ENCODE measurements at regions not wholly inside any gene's neighbourhood (a gene's known extent, or its start where the extent isn't known, plus 50 kb on each side); places are given as distances from the start of the nearest gene placed in this dataset.
A peak's percentile ranks its signal among the peaks of the same experiment; 100 is the strongest.

GRCh38 chr7:33825644-33826043 is 79.7 kb upstream of the BMPER start:
- no peaks in the 10 kb centered on the region for H3K36me3 ChIP-seq (ENCODE audit: control insufficient read depth in 2 of 2, insufficient read depth in 2 of 2, low read length in 1 of 2)
- WGBS, 2 donors = 45 to 55% methylated on average over 1 of the region's 1 CpG
- H3K27ac ChIP-seq (ENCODE audit: low read depth in 2 of 2, low read length in 1 of 2) = no peak overlapping the region

DNA sequence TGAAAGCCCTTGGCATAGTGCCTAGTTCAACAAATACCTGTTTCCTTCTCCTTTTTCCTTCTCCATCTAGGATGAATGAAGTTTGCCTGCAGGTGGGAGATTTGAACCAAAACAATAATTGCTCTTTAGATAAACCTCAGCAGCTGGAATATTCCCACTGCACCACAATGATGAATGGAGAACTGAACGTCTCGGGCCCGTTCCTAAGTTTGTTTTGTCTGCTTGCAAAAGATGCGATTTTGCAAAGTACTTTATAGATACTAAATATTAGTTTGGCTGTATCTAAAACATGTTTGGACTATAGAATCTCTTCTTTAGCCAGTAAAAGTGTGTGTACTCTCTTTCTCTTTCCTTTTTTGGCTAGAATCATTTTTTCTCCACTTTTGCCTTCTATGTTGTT is 75.8 kb upstream of the BMPER start:
- Histone ChIP-seq H3K36me3 (ENCODE audit: control insufficient read depth in 2 of 2, insufficient read depth in 2 of 2, low read length in 1 of 2) (no peaks in the 10 kb centered on the region), H3K4me3 (ENCODE audit: low read depth in 1 of 2, low read length in 2 of 2) (no peak overlapping the region), H3K27me3 (ENCODE audit: control insufficient read depth in 1 of 2, insufficient read depth in 2 of 2, low read length in 2 of 2) (no peaks in the 10 kb centered on the region), H3K4me1 (ENCODE audit: control insufficient read depth in 2 of 2, insufficient read depth in 2 of 2, low read length in 1 of 2) (peaks cover 5 to 8% of the 10 kb centered on the region in 2 donors), H3K27ac (ENCODE audit: low read depth in 2 of 2, low read length in 1 of 2) (no peak overlapping the region), H3K9me3 (ENCODE audit: control insufficient read depth in 2 of 2, insufficient read depth in 1 of 2, low read depth in 1 of 2, low read length in 1 of 2) (no peaks in the 10 kb centered on the region)
- 71 to 85% methylated on average over 4 of the region's 4 CpGs for WGBS, 2 donors

More at GRCh38 chr7:33825644-33826043, 79.7 kb upstream of the BMPER start:
- H3K4me3 ChIP-seq (ENCODE audit: low read depth in 1 of 2, low read length in 2 of 2) = no peak overlapping the region
- H3K4me1 ChIP-seq (ENCODE audit: control insufficient read depth in 2 of 2, insufficient read depth in 2 of 2, low read length in 1 of 2) = peaks cover 0 to 3% of the 10 kb centered on the region in 2 donors
- H3K9me3 ChIP-seq (ENCODE audit: control insufficient read depth in 2 of 2, insufficient read depth in 1 of 2, low read depth in 1 of 2, low read length in 1 of 2) = no peaks in the 10 kb centered on the region
- H3K27me3 ChIP-seq (ENCODE audit: control insufficient read depth in 1 of 2, insufficient read depth in 2 of 2, low read length in 2 of 2) = no peaks in the 10 kb centered on the region

GRCh38 chr7:33831389-33832141 is 73.8 kb upstream of the BMPER start:
- Histone ChIP-seq H3K9me3 (ENCODE audit: control insufficient read depth in 2 of 2, insufficient read depth in 1 of 2, low read depth in 1 of 2, low read length in 1 of 2) (no peaks in the 10 kb centered on the region), H3K36me3 (ENCODE audit: control insufficient read depth in 2 of 2, insufficient read depth in 2 of 2, low read length in 1 of 2) (no peaks in the 10 kb centered on the region), H3K4me1 (ENCODE audit: control insufficient read depth in 2 of 2, insufficient read depth in 2 of 2, low read length in 1 of 2) (peaks cover 4 to 5% of the 10 kb centered on the region in 2 donors), H3K27me3 (ENCODE audit: control insufficient read depth in 1 of 2, insufficient read depth in 2 of 2, low read length in 2 of 2) (no peaks in the 10 kb centered on the region), H3K4me3 (ENCODE audit: low read depth in 1 of 2, low read length in 2 of 2) (no peak overlapping the region), H3K27ac (ENCODE audit: low read depth in 2 of 2, low read length in 1 of 2) (peak overlapping the region in 1 of 2 donors; percentile 4)
- 41 to 49% methylated on average over 10 of the region's 10 CpGs for WGBS, 2 donors

GRCh38 chr7:33832271-33832721 is 73.0 kb upstream of the BMPER start:
- Histone ChIP-seq H3K27ac (ENCODE audit: low read depth in 2 of 2, low read length in 1 of 2) (peak overlapping the region in 1 of 2 donors; percentile 4), H3K4me1 (ENCODE audit: control insufficient read depth in 2 of 2, insufficient read depth in 2 of 2, low read length in 1 of 2) (peaks cover 4 to 5% of the 10 kb centered on the region in 2 donors), H3K4me3 (ENCODE audit: low read depth in 1 of 2, low read length in 2 of 2) (no peak overlapping the region), H3K36me3 (ENCODE audit: control insufficient read depth in 2 of 2, insufficient read depth in 2 of 2, low read length in 1 of 2) (no peaks in the 10 kb centered on the region), H3K9me3 (ENCODE audit: control insufficient read depth in 2 of 2, insufficient read depth in 1 of 2, low read depth in 1 of 2, low read length in 1 of 2) (no peaks in the 10 kb centered on the region), H3K27me3 (ENCODE audit: control insufficient read depth in 1 of 2, insufficient read depth in 2 of 2, low read length in 2 of 2) (no peaks in the 10 kb centered on the region)
- 53 to 66% methylated on average over 7 of the region's 7 CpGs for WGBS, 2 donors

DNA sequence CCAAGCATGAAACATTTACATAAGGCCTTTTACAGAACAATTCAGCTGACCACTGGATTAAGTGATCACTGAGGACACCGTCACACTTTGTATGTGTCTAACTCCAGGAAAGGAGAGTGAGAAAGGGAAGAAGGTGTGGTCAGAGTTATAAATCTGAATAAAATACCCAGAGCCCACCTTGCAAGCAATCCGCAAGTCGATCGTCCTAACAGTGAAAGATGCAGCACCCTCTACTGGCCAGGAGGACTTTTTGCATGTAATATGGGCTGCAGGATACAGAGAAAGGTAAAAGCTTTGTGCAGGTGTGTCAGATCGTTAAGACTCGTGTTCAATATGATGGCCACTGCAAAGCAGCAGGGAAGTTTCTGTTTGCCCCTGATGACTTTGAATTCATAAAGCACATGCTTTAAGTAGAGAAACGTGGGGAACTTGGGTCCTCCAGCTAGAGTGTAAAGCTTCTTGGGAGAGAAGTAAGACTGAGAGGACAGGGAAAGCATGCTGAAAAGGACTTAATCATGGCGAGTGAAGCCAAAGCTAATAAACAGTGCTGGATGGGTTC is 68.5 kb upstream of the BMPER start:
- no peaks in the 10 kb centered on the region for H3K36me3 ChIP-seq (ENCODE audit: control insufficient read depth in 2 of 2, insufficient read depth in 2 of 2, low read length in 1 of 2)
- no peaks in the 10 kb centered on the region for H3K9me3 ChIP-seq (ENCODE audit: control insufficient read depth in 2 of 2, insufficient read depth in 1 of 2, low read depth in 1 of 2, low read length in 1 of 2)
- H3K4me3 ChIP-seq (ENCODE audit: low read depth in 1 of 2, low read length in 2 of 2) = no peak overlapping the region
- WGBS, 2 donors = 87 to 88% methylated on average over 8 of the region's 8 CpGs
- no peak overlapping the region for H3K27ac ChIP-seq (ENCODE audit: low read depth in 2 of 2, low read length in 1 of 2)
- no peaks in the 10 kb centered on the region for H3K27me3 ChIP-seq (ENCODE audit: control insufficient read depth in 1 of 2, insufficient read depth in 2 of 2, low read length in 2 of 2)
- peaks cover 2 to 3% of the 10 kb centered on the region in 2 donors for H3K4me1 ChIP-seq (ENCODE audit: control insufficient read depth in 2 of 2, insufficient read depth in 2 of 2, low read length in 1 of 2)

- Histone ChIP-seq H3K4me3 (ENCODE audit: low read depth in 1 of 2, low read length in 2 of 2) (no peak overlapping the region), H3K4me1 (ENCODE audit: control insufficient read depth in 2 of 2, insufficient read depth in 2 of 2, low read length in 1 of 2) (no peaks in the 10 kb centered on the region), H3K27ac (ENCODE audit: low read depth in 2 of 2, low read length in 1 of 2) (no peak overlapping the region), H3K9me3 (ENCODE audit: control insufficient read depth in 2 of 2, insufficient read depth in 1 of 2, low read depth in 1 of 2, low read length in 1 of 2) (no peaks in the 10 kb centered on the region), H3K36me3 (ENCODE audit: control insufficient read depth in 2 of 2, insufficient read depth in 2 of 2, low read length in 1 of 2) (no peaks in the 10 kb centered on the region), H3K27me3 (ENCODE audit: control insufficient read depth in 1 of 2, insufficient read depth in 2 of 2, low read length in 2 of 2) (no peaks in the 10 kb centered on the region)
- 82 to 89% methylated on average over 14 of the region's 14 CpGs for WGBS, 2 donors
These were observed 67.9 kb upstream of the BMPER start for GRCh38 chr7:33837356-33837851.

DNA sequence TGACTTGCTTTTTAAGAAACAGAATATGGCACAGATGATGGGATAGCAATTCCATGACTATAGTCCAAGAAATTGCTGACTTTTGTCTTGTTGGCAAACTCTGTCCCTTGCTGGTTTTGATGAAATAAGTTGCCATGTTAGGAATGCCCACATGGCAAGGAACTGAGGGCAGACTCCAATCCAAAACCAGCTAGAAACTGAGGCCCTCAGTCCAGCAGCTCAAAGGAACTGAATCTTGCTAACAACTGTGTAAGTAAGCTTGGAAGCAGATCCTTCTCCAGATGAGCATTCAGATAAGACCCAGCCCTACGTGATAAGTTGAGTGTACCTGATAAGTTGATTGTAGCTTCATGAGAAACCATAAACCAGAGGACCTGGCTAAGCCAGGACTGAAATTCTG is 64.3 kb upstream of the BMPER start:
- Histone ChIP-seq H3K4me3 (ENCODE audit: low read depth in 1 of 2, low read length in 2 of 2) (no peak overlapping the region), H3K9me3 (ENCODE audit: control insufficient read depth in 2 of 2, insufficient read depth in 1 of 2, low read depth in 1 of 2, low read length in 1 of 2) (no peaks in the 10 kb centered on the region), H3K27ac (ENCODE audit: low read depth in 2 of 2, low read length in 1 of 2) (no peak overlapping the region), H3K36me3 (ENCODE audit: control insufficient read depth in 2 of 2, insufficient read depth in 2 of 2, low read length in 1 of 2) (no peaks in the 10 kb centered on the region), H3K27me3 (ENCODE audit: control insufficient read depth in 1 of 2, insufficient read depth in 2 of 2, low read length in 2 of 2) (no peaks in the 10 kb centered on the region), H3K4me1 (ENCODE audit: control insufficient read depth in 2 of 2, insufficient read depth in 2 of 2, low read length in 1 of 2) (no peaks in the 10 kb centered on the region)
- whole genome bisulfite sequencing, 2 donors = 78 to 88% methylated on average over 1 of the region's 1 CpG

DNA sequence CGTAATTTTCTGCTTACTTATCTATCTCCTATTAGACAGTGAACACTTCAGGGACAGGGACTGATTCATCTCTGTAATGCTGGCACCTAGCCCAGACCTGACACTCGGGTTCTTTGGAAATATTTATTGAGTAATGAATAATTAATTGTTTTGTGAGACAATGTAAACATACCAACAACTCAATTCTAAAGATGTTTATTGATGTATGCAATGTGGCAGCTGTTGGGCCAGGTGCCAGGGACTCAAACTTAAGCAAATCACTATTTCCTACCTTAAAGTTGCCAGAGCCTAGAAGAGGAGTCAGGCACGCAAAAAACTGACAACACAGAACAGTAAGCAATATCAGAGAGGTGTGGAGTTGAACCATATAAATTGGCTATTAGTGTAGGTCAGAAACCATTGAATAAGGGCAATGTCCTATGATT is 63.6 kb upstream of the BMPER start:
- Histone ChIP-seq H3K27ac (ENCODE audit: low read depth in 2 of 2, low read length in 1 of 2) (no peak overlapping the region), H3K4me1 (ENCODE audit: control insufficient read depth in 2 of 2, insufficient read depth in 2 of 2, low read length in 1 of 2) (no peaks in the 10 kb centered on the region), H3K36me3 (ENCODE audit: control insufficient read depth in 2 of 2, insufficient read depth in 2 of 2, low read length in 1 of 2) (no peaks in the 10 kb centered on the region), H3K4me3 (ENCODE audit: low read depth in 1 of 2, low read length in 2 of 2) (no peak overlapping the region), H3K27me3 (ENCODE audit: control insufficient read depth in 1 of 2, insufficient read depth in 2 of 2, low read length in 2 of 2) (no peaks in the 10 kb centered on the region), H3K9me3 (ENCODE audit: control insufficient read depth in 2 of 2, insufficient read depth in 1 of 2, low read depth in 1 of 2, low read length in 1 of 2) (no peaks in the 10 kb centered on the region)
- 29 to 38% methylated on average over 3 of the region's 3 CpGs for WGBS, 2 donors

DNA sequence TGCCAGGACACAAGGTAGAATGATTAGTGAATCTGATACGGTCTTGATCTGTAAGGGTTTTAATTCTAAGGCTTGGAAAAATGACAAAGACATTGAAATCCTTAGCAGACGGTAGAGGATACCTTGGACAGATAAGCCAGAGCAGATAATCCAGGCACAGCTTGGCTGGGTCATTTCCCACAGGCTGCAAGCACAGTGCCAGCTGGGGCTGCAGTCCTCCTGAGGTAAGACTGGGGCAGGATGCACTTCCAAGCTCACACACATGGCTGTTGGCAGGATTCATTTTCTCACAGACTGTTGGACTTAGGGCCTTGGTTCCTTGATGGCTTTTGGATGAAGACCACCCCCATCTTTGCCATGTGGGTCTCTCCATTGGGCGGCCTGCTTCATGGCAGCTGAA is 63.2 kb upstream of the BMPER start:
- Histone ChIP-seq H3K27ac (ENCODE audit: low read depth in 2 of 2, low read length in 1 of 2) (no peak overlapping the region), H3K4me1 (ENCODE audit: control insufficient read depth in 2 of 2, insufficient read depth in 2 of 2, low read length in 1 of 2) (no peaks in the 10 kb centered on the region), H3K27me3 (ENCODE audit: control insufficient read depth in 1 of 2, insufficient read depth in 2 of 2, low read length in 2 of 2) (no peaks in the 10 kb centered on the region), H3K4me3 (ENCODE audit: low read depth in 1 of 2, low read length in 2 of 2) (no peak overlapping the region), H3K36me3 (ENCODE audit: control insufficient read depth in 2 of 2, insufficient read depth in 2 of 2, low read length in 1 of 2) (no peaks in the 10 kb centered on the region), H3K9me3 (ENCODE audit: control insufficient read depth in 2 of 2, insufficient read depth in 1 of 2, low read depth in 1 of 2, low read length in 1 of 2) (no peaks in the 10 kb centered on the region)
- 68 to 71% methylated on average over 3 of the region's 3 CpGs for WGBS, 2 donors
